HEK293 (cell line): ENCODE measurements at regions not wholly inside any gene's neighbourhood (a gene's known extent, or its start where the extent isn't known, plus 50 kb on each side); places are given as distances from the start of the nearest gene placed in this dataset.

Experiments
- CTCF ChIA-PET: fragments of 350-600 bp; formaldehyde crosslinking; extraction: SDS; loops from one replicate; lab custom pipeline; 2021; ENCODE audit warnings: antibody characterized with exemption; lab: Yijun Ruan, JAX
- POLR2A ChIA-PET: fragments of 300-600 bp; formaldehyde crosslinking; extraction: SDS; loops from one replicate; lab custom pipeline; 2020; ENCODE audit warnings: antibody characterized with exemption, inconsistent platforms; lab: Yijun Ruan, JAX
- H3K27ac ChIP-seq: fragments of 200-500 bp; sonication (Bioruptor generic); 2 replicates; pipeline ENCODE4 v1.5.1; 2014; ENCODE audit warnings: low read depth, low read length, control low read depth, inconsistent platforms; ENCODE audit errors: extremely low read depth
- H3K36me3 ChIP-seq, 2 experiments: fragments of 200-500 bp in 1 of 2; sonication (Bioruptor generic) in 1 of 2; 1 replicate in 1 of 2; 2 replicates in 1 of 2; pipeline ENCODE4 v1.5.1; 2014 to 2017; ENCODE audit warnings: inconsistent platforms in 2 of 2, low read length in 2 of 2; ENCODE audit not compliant: control insufficient read depth in 2 of 2, insufficient read depth in 1 of 2
- H3K4me1 ChIP-seq: fragments of 200-500 bp; sonication (Bioruptor generic); 2 replicates; pipeline ENCODE4 v1.5.1; 2014; ENCODE audit warnings: mild to moderate bottlenecking, low read length, inconsistent platforms; ENCODE audit not compliant: control insufficient read depth, insufficient read depth
- H3K4me3 ChIP-seq: 2 replicates; pipeline ENCODE4 v1.5.1; 2011; ENCODE audit warnings: low read depth, mild to moderate bottlenecking, control low read depth, low read length, moderate library complexity
- H3K9me3 ChIP-seq: fragments of 200-500 bp; sonication (Bioruptor generic); 2 replicates; pipeline ENCODE4 v1.5.1; 2014; ENCODE audit warnings: low read depth, low read length, inconsistent platforms; ENCODE audit not compliant: control insufficient read depth, insufficient read depth
- HOXD13 ChIP-seq: sonication (generic); formaldehyde crosslinking; IDR thresholded peaks from 2 replicates; pipeline ENCODE4 v1.8.0; 2022; ENCODE audit warnings: missing genetic modification reagents, borderline replicate concordance
- PRDM6 ChIP-seq: fragments of 450-650 bp; formaldehyde crosslinking; IDR thresholded peaks from 2 replicates; pipeline ENCODE4 v1.5.1; 2017; ENCODE audit warnings: missing biosample characterization, missing genetic modification characterization
- RBAK ChIP-seq: fragments of 450-650 bp; formaldehyde crosslinking; IDR thresholded peaks from 2 replicates; pipeline ENCODE4 v1.5.1; 2016; ENCODE audit warnings: missing biosample characterization, missing genetic modification characterization
- SALL2 ChIP-seq: fragments of 450-650 bp; formaldehyde crosslinking; IDR thresholded peaks from 2 replicates; pipeline ENCODE4 v1.5.0; 2017; ENCODE audit warnings: missing biosample characterization, mild to moderate bottlenecking, missing genetic modification characterization, borderline replicate concordance
- SP7 ChIP-seq: fragments of 450-650 bp; formaldehyde crosslinking; IDR thresholded peaks from 2 replicates; pipeline ENCODE4 v1.5.1; 2016; ENCODE audit warnings: missing biosample characterization, missing genetic modification characterization
- ZBTB17 ChIP-seq: fragments of 450-650 bp; formaldehyde crosslinking; IDR thresholded peaks from 2 replicates; pipeline ENCODE4 v1.5.1; 2016; ENCODE audit warnings: missing biosample characterization, missing genetic modification characterization
- ZNF133 ChIP-seq: fragments of 450-650 bp; formaldehyde crosslinking; IDR thresholded peaks from 2 replicates; pipeline ENCODE4 v1.5.1; 2016; ENCODE audit warnings: missing biosample characterization, missing genetic modification characterization
- ZNF248 ChIP-seq: fragments of 450-650 bp; formaldehyde crosslinking; IDR thresholded peaks from 2 replicates; pipeline ENCODE4 v1.5.1; 2017; ENCODE audit warnings: missing biosample characterization, missing genetic modification characterization
- ZNF266 ChIP-seq: fragments of 450-650 bp; formaldehyde crosslinking; IDR thresholded peaks from 2 replicates; pipeline ENCODE4 v1.5.1; 2016; ENCODE audit warnings: missing biosample characterization, missing genetic modification characterization, low read depth
- ZNF280C ChIP-seq: fragments of 450-650 bp; formaldehyde crosslinking; IDR thresholded peaks from 2 replicates; pipeline ENCODE4 v1.5.1; 2016; ENCODE audit warnings: missing biosample characterization, missing genetic modification characterization
- ZNF488 ChIP-seq: fragments of 450-650 bp; formaldehyde crosslinking; IDR thresholded peaks from 2 replicates; pipeline ENCODE4 v1.5.1; 2016; ENCODE audit warnings: missing biosample characterization, missing genetic modification characterization
- ZNF549 ChIP-seq: fragments of 450-650 bp; IDR thresholded peaks from 2 replicates; pipeline ENCODE4 v1.5.1; 2018; ENCODE audit warnings: missing biosample characterization, missing genetic modification characterization, mild to moderate bottlenecking, inconsistent platforms, moderate library complexity
- ZNF610 ChIP-seq: fragments of 450-650 bp; formaldehyde crosslinking; IDR thresholded peaks from 2 replicates; pipeline ENCODE4 v1.5.1; 2016; ENCODE audit warnings: missing biosample characterization, missing genetic modification characterization, borderline replicate concordance
- ZNF626 ChIP-seq: fragments of 450-650 bp; sonication (Bioruptor Pico); formaldehyde crosslinking; IDR thresholded peaks from 2 replicates; pipeline ENCODE4 v1.5.1; 2018; ENCODE audit warnings: missing biosample characterization, missing genetic modification characterization, inconsistent platforms
- ZSCAN16 ChIP-seq: fragments of 450-650 bp; formaldehyde crosslinking; IDR thresholded peaks from 2 replicates; pipeline ENCODE4 v1.5.1; 2016; ENCODE audit warnings: missing biosample characterization, missing genetic modification characterization
- TF ChIP-seq, protein P1 (sequence below): fragments of 450-650 bp; formaldehyde crosslinking; IDR thresholded peaks from 2 replicates; pipeline ENCODE4 v1.5.1; 2016; ENCODE audit warnings: missing biosample characterization, missing genetic modification characterization, borderline replicate concordance
- TF ChIP-seq, protein P2 (sequence below): fragments of 450-650 bp; formaldehyde crosslinking; IDR thresholded peaks from 2 replicates; pipeline ENCODE4 v1.5.1; 2017; ENCODE audit warnings: missing biosample characterization, missing genetic modification characterization
- TF ChIP-seq, protein P3 (sequence below): fragments of 450-650 bp; formaldehyde crosslinking; IDR thresholded peaks from 2 replicates; pipeline ENCODE4 v1.5.1; 2016; ENCODE audit warnings: missing biosample characterization, missing genetic modification characterization

GRCh38 chr5:100464418-100464817, 70.8 kb upstream of the FAM174A start (continued):
- TF ChIP-seq ZNF266 (no peak), ZNF133 (tag by site-specific recombination) (no peak), ZNF488 (no peak)
- TF ChIP-seq, protein P1, sequence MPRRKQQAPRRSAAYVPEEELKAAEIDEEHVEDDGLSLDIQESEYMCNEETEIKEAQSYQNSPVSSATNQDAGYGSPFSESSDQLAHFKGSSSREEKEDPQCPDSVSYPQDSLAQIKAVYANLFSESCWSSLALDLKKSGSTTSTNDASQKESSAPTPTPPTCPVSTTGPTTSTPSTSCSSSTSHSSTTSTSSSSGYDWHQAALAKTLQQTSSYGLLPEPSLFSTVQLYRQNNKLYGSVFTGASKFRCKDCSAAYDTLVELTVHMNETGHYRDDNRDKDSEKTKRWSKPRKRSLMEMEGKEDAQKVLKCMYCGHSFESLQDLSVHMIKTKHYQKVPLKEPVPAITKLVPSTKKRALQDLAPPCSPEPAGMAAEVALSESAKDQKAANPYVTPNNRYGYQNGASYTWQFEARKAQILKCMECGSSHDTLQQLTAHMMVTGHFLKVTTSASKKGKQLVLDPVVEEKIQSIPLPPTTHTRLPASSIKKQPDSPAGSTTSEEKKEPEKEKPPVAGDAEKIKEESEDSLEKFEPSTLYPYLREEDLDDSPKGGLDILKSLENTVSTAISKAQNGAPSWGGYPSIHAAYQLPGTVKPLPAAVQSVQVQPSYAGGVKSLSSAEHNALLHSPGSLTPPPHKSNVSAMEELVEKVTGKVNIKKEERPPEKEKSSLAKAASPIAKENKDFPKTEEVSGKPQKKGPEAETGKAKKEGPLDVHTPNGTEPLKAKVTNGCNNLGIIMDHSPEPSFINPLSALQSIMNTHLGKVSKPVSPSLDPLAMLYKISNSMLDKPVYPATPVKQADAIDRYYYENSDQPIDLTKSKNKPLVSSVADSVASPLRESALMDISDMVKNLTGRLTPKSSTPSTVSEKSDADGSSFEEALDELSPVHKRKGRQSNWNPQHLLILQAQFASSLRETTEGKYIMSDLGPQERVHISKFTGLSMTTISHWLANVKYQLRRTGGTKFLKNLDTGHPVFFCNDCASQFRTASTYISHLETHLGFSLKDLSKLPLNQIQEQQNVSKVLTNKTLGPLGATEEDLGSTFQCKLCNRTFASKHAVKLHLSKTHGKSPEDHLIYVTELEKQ, result no peak

- Histone ChIP-seq H3K36me3 (no peaks in the 10 kb centered on the region), H3K9me3 (no peaks in the 10 kb centered on the region), H3K4me1 (no peaks in the 10 kb centered on the region), H3K4me3 (no peak overlapping the region), H3K27ac (no peak overlapping the region)
- ChIA-PET CTCF (interaction anchor here (1.4 kb wide), 1 partner anchor 26 kb away, joined by 3 read pairs; no protein-coding TSS in a partner anchor), POLR2A (no interaction called here)
- TF ChIP-seq SP7 (tag by site-specific recombination), result no peak
- no peak for TF ChIP-seq ZNF248
- TF ChIP-seq PRDM6 (tag by site-specific recombination), result peak; percentile 39
Observed at GRCh38 chr5:100456615-100457014, 78.6 kb upstream of the FAM174A start.

- Histone ChIP-seq H3K4me3 (no peak overlapping the region), H3K9me3 (no peaks in the 10 kb centered on the region), H3K27ac (no peak overlapping the region), H3K36me3 (no peaks in the 10 kb centered on the region), H3K4me1 (no peaks in the 10 kb centered on the region)
- POLR2A ChIA-PET, result no interaction called here
- TF ChIP-seq HOXD13 (CRISPR knock-in tag) (no peak), RBAK (tag by site-specific recombination) (no peak), SALL2 (tag by site-specific recombination) (no peak), ZSCAN16 (tag by site-specific recombination) (no peak)
- TF ChIP-seq, protein P2, sequence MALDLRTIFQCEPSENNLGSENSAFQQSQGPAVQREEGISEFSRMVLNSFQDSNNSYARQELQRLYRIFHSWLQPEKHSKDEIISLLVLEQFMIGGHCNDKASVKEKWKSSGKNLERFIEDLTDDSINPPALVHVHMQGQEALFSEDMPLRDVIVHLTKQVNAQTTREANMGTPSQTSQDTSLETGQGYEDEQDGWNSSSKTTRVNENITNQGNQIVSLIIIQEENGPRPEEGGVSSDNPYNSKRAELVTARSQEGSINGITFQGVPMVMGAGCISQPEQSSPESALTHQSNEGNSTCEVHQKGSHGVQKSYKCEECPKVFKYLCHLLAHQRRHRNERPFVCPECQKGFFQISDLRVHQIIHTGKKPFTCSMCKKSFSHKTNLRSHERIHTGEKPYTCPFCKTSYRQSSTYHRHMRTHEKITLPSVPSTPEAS (tag by site-specific recombination), result 0 out of 2 replicates have a peak, but pooled peaks have one; percentile 33
- CTCF ChIA-PET, result no interaction called here
Observed at GRCh38 chr5:100452126-100452525, 83.0 kb upstream of the FAM174A start.

GRCh38 chr5:100448111-100448528, 87.1 kb upstream of the FAM174A start:
- H3K27ac ChIP-seq, result no peak overlapping the region
- POLR2A ChIA-PET, result no interaction called here
- CTCF ChIA-PET, result interaction anchor here (0.6 to 1.4 kb wide), 3 partner anchors 18 to 449 kb away, joined by 3 to 8 read pairs (median 7); no protein-coding TSS in a partner anchor
- no peaks in the 10 kb centered on the region for H3K36me3 ChIP-seq
- no peaks in the 10 kb centered on the region for H3K9me3 ChIP-seq
- no peak overlapping the region for H3K4me3 ChIP-seq
- no peaks in the 10 kb centered on the region for H3K4me1 ChIP-seq
- TF ChIP-seq ZBTB17 (tag by site-specific recombination) (no peak), ZNF549 (tag by site-specific recombination) (no peak), ZNF280C (tag by site-specific recombination) (no peak), ZNF610 (tag by site-specific recombination) (no peak), ZNF626 (tag by site-specific recombination) (no peak)
- TF ChIP-seq, protein P3, sequence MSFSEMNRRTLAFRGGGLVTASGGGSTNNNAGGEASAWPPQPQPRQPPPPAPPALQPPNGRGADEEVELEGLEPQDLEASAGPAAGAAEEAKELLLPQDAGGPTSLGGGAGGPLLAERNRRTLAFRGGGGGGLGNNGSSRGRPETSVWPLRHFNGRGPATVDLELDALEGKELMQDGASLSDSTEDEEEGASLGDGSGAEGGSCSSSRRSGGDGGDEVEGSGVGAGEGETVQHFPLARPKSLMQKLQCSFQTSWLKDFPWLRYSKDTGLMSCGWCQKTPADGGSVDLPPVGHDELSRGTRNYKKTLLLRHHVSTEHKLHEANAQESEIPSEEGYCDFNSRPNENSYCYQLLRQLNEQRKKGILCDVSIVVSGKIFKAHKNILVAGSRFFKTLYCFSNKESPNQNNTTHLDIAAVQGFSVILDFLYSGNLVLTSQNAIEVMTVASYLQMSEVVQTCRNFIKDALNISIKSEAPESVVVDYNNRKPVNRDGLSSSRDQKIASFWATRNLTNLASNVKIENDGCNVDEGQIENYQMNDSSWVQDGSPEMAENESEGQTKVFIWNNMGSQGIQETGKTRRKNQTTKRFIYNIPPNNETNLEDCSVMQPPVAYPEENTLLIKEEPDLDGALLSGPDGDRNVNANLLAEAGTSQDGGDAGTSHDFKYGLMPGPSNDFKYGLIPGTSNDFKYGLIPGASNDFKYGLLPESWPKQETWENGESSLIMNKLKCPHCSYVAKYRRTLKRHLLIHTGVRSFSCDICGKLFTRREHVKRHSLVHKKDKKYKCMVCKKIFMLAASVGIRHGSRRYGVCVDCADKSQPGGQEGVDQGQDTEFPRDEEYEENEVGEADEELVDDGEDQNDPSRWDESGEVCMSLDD (tag by site-specific recombination), result no peak
